Pancreas (tissue), 10 donors: ENCODE measurements at regions not wholly inside any gene's neighbourhood (a gene's known extent, or its start where the extent isn't known, plus 50 kb on each side); places are given as distances from the start of the nearest gene placed in this dataset.

ENCODE experiments used
- ATAC-seq, 4 donors: fragments of 200-7000 bp; cut with Tn5 transposase; one replicate each; pipeline versions ENCODE4 v1.8.0 to v1.9.1; 2020; ENCODE audit warnings: mild to moderate bottlenecking in 4 of 4, moderate library complexity in 4 of 4
- DNase-seq, 6 donors: peaks; one replicate each; pipeline ENCODE4 v3.0.0-alpha.2; 2020
- FAIRE-seq: peaks from 2 replicates; lab custom pipeline; 2012; peaks lifted over from hg19 to GRCh38; lab: Jason Lieb, UNC
- H3K27ac ChIP-seq, 4 donors: fragments of 200-600 bp; sonication (generic); 1 replicate in 3 of 4; 2 replicates in 1 of 4; pipeline versions ENCODE4 v1.5.0 to v1.8.0; 2020
- H3K27me3 ChIP-seq, 4 donors: fragments of 200-600 bp; one replicate each; pipeline ENCODE4 v1.8.0; 2021
- H3K36me3 ChIP-seq, 3 donors: fragments of 200-600 bp; sonication (generic) in 1 of 3; one replicate each; pipeline versions ENCODE4 v1.5.0 to v1.8.0; 2020 to 2021
- H3K4me1 ChIP-seq, 3 donors: fragments of 200-600 bp; one replicate each; pipeline ENCODE4 v1.8.0; 2021
- H3K4me3 ChIP-seq, 4 donors: fragments of 200-600 bp; sonication (generic) in 2 of 4; one replicate each; pipeline versions ENCODE4 v1.5.0 to v1.8.0; 2020 to 2021
- H3K9me3 ChIP-seq, 4 donors: fragments of 200-600 bp; one replicate each; pipeline ENCODE4 v1.8.0; 2021
- WGBS, 2 donors: extraction: QIAGEN DNeasy Blood & Tissue Kit; methylation state at CpG; one replicate each; pipeline ENCODE4 v1.1.7; 2013; 5-methylcytosine and 5-hydroxymethylcytosine counted together
- intact Hi-C, 3 donors: fragments of 100-400 bp; cut with DNase I; formaldehyde crosslinking; loops; one replicate each; pipeline versions ENCODE4 v1.11.1 to v1.14.2; 2022
- TF ChIP-seq, protein P1 (sequence below), 4 donors: fragments of 200-600 bp; sonication (generic) in 3 of 4; IDR thresholded peaks; one replicate each; pipeline versions ENCODE4 v1.5.0 to v1.8.0; 2021; ENCODE audit warnings: antibody characterized with exemption in 4 of 4
- donor health status: healthy with polysubstance abuse.
- donor health status: DM: no; HTN: no; CAD: no; lungs with moderate emphysema.
- donor health status: DM: no; HTN: no; CAD: no.
- donor health status: control.
- donor health status: control.
- donor health status: Bipolar disorder and iron deficiency.
- donor health status: DM: yes; HTN: yes; CAD: no.
- donor health status: DM: no; HTN: no; CAD: no.
- donor health status: DM: no; HTN: no; CAD: no.
- donor health status: DM: yes; HTN: yes; CAD: no.

DNA sequence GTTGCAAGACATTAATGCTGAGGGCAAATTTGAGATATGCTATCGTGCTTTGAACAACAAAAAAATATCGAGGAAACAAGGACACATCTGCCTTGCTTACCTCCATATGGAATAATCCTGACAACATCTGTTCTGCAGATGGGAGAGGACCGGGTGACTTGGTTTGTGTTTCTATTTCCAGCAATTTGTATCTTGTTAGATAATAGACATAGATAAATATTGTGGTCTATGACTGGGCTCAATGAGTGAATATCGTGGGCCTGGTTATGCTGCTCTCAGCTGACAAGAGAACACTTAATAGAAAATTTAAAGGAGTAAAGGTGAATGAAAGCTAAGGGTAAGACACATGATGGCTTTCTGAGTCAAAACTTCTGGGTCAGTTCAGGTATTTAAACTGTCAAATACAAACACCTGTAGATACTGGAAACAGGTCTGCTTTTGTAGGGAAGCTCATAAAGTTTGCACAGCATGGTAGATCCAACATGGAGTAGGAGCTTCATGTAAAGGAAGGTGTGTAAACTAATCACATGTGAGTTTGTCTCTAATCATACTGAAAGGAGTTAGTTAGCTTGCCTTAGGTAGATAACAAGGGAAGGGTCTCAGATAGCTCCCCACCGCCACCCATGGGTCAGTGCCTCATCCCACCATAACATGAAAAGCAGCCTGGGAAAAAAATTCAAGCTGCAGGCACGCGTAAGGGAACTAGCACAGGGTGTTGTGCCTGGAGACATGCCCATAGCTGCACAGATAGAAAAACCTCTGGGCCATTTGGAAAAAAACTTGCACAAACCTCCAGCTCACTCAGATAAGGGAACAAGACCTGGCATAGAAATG is 904.1 kb upstream of the EPHA5 start:
- peak; percentile 47 to 71 (median 62) for ATAC-seq
- 48 to 66% methylated on average over 7 of the region's 7 CpGs for WGBS, 2 donors
- DNase-seq = peak in 1 of 6 donors; percentile 13
- Histone ChIP-seq H3K9me3 (no peaks in the 10 kb centered on the region), H3K27ac (no peak overlapping the region), H3K4me3 (no peak overlapping the region), H3K27me3 (no peaks in the 10 kb centered on the region), H3K4me1 (no peaks in the 10 kb centered on the region), H3K36me3 (no peaks in the 10 kb centered on the region)
- TF ChIP-seq, protein P1, sequence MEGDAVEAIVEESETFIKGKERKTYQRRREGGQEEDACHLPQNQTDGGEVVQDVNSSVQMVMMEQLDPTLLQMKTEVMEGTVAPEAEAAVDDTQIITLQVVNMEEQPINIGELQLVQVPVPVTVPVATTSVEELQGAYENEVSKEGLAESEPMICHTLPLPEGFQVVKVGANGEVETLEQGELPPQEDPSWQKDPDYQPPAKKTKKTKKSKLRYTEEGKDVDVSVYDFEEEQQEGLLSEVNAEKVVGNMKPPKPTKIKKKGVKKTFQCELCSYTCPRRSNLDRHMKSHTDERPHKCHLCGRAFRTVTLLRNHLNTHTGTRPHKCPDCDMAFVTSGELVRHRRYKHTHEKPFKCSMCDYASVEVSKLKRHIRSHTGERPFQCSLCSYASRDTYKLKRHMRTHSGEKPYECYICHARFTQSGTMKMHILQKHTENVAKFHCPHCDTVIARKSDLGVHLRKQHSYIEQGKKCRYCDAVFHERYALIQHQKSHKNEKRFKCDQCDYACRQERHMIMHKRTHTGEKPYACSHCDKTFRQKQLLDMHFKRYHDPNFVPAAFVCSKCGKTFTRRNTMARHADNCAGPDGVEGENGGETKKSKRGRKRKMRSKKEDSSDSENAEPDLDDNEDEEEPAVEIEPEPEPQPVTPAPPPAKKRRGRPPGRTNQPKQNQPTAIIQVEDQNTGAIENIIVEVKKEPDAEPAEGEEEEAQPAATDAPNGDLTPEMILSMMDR (IDR thresholded peaks at IDR 0.05) = no peak
- intact Hi-C loops = no loop called here
- no peak for FAIRE-seq

DNA sequence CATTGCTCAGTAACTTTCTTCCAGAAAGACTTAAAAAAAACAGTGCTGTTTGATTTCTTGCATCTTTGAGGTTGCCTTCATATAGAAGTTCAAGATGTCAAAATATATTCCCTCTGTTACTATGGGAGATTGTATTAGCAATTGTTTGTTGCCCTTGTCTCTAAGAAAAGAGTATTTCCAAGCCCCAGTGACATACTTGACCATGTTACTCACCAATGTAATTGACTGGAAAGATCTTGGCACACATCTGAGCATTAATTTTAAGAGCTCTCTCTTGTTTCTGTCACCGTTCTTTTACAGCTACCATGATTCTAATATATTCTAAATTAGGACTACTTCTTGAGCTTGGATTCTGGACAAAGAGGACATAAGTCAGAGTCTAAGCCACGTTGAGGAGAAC is 902.7 kb upstream of the EPHA5 start:
- Histone ChIP-seq H3K27me3 (no peaks in the 10 kb centered on the region), H3K9me3 (no peaks in the 10 kb centered on the region), H3K4me1 (no peaks in the 10 kb centered on the region), H3K4me3 (no peak overlapping the region), H3K27ac (no peak overlapping the region), H3K36me3 (no peaks in the 10 kb centered on the region)
- intact Hi-C loops = no loop called here
- 68 to 81% methylated on average over 2 of the region's 2 CpGs for WGBS, 2 donors
- TF ChIP-seq, protein P1 (IDR thresholded peaks at IDR 0.05) = no peak
- no peak for ATAC-seq
- DNase-seq = no peak
- no peak for FAIRE-seq

DNA sequence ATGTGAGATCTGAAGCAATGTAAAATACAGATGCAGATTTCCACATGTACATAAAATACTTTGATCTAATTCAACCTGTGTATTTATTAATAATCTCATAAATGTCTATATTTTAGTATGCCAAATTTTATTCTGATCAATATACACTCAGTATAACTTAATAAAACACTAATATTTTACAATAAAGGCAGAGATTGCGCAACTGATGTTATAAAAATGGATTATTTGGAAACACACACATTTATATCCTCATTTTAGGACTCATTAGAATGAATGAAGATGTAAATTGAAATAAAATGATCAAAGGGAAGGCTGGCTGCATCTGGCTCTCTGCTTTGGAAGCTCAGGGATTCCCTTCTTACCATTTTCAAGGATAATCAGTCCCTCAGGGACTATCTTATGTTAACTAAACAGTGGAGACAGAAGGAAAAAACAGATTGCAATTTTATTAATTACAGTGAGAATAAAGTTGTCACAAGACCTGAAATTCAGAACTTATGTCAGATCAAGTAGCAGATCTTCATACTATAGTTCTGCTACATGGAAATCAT is 900.9 kb upstream of the EPHA5 start:
- TF ChIP-seq, protein P1 (IDR thresholded peaks at IDR 0.05) = no peak
- intact Hi-C loops = no loop called here
- no peak for FAIRE-seq
- ATAC-seq = no peak
- no peaks in the 10 kb centered on the region for H3K4me1 ChIP-seq
- H3K9me3 ChIP-seq = no peaks in the 10 kb centered on the region
- no peaks in the 10 kb centered on the region for H3K27me3 ChIP-seq
- H3K4me3 ChIP-seq = no peak overlapping the region
- no peak for DNase-seq
- WGBS, 2 donors = 90 to 93% methylated on average over 1 of the region's 1 CpG
- no peaks in the 10 kb centered on the region for H3K36me3 ChIP-seq
- H3K27ac ChIP-seq = no peak overlapping the region

DNA sequence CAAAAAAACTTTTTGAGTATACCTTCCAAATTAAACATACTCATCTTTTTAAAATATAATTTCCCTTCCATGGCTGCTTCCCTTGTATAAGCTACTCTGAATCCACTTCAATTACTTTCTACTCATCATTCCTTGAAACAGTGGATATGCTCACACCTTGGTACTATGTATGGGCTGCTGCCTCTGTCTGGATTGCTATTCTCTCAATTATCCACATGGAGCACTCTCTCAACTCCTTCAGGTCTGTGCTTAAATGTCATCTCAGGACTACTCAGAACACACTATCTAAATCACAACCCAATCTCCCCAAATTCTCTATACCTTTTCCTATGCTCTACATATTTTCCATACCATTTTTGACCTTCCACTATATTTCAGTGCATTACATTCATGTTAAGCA is 898.9 kb upstream of the EPHA5 start:
- no peaks in the 10 kb centered on the region for H3K9me3 ChIP-seq
- no peaks in the 10 kb centered on the region for H3K36me3 ChIP-seq
- DNase-seq (no peak), FAIRE-seq (no peak), ATAC-seq (no peak)
- intact Hi-C loops = no loop called here
- H3K4me1 ChIP-seq = no peaks in the 10 kb centered on the region
- TF ChIP-seq, protein P1 (IDR thresholded peaks at IDR 0.05) = no peak
- H3K27ac ChIP-seq = no peak overlapping the region
- H3K4me3 ChIP-seq = no peak overlapping the region
- H3K27me3 ChIP-seq = no peaks in the 10 kb centered on the region

DNA sequence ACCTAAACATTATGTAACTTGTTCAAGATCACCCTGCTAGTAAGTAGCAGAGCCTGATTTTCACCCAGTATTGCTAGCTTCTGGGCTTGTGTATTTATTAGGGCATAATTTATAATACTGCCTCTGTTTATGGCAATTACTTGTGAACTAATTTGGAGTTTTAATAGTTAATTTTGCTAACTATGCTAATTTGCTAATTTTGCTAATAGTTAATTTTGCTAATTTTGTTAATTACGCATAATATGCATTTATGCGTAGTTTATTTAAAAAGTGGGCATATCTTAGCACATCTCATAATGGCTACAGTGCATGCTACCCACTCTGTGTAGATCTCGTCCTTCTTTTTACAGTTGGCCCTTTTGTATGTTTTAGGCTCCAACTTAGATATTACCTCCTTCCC is 898.1 kb upstream of the EPHA5 start:
- Histone ChIP-seq H3K4me3 (no peak overlapping the region), H3K36me3 (no peaks in the 10 kb centered on the region), H3K27me3 (no peaks in the 10 kb centered on the region), H3K9me3 (no peaks in the 10 kb centered on the region), H3K27ac (no peak overlapping the region), H3K4me1 (no peaks in the 10 kb centered on the region)
- ATAC-seq (no peak), DNase-seq (no peak), FAIRE-seq (no peak)
- intact Hi-C loops = no loop called here
- TF ChIP-seq, protein P1 (IDR thresholded peaks at IDR 0.05) = no peak
- WGBS, 2 donors = 62 to 63% methylated on average over 3 of the region's 3 CpGs
